Esophagus squamous epithelium (tissue), 4 donors: ENCODE measurements at regions not wholly inside any gene's neighbourhood (a gene's known extent, or its start where the extent isn't known, plus 50 kb on each side); places are given as distances from the start of the nearest gene placed in this dataset.

Source experiments
- POLR2A ChIP-seq, 4 donors: fragments of 450-650 bp; IDR thresholded peaks; one replicate each; pipeline ENCODE4 v1.6.1; 2017; ENCODE audit warnings: antibody characterized with exemption in 4 of 4, mild to moderate bottlenecking in 4 of 4, moderate library complexity in 3 of 4
- TF ChIP-seq, protein P1 (sequence below), 6 experiments: fragments of 450-650 bp in 4 of 6; fragments of 200-600 bp in 2 of 6; sonication (generic) in 2 of 6; IDR thresholded peaks; one replicate each; pipeline ENCODE4 v1.5.1; 2016 to 2019; ENCODE audit warnings: antibody characterized with exemption in 6 of 6, mild to moderate bottlenecking in 4 of 6, moderate library complexity in 4 of 6

DNA sequence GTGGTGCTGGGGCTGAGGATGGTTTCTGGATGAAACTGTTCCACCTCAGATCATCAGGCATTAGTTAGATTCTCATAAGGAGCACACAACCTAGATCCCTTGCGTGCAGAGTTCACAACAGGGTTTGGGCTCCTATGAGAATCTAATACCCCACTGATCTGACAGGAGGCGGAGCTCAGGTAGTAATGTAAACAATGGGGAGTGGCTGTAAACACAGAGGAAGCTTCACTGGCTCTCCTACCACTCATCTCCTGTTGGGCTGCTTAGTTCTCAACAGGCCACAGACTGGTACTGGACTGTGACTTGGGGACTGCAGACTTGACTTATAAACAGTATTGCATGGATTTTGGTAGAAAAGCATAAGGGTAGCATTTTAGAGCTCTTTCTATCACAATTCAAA is 870.7 kb upstream of the CDH10 start:
- TF ChIP-seq POLR2A (IDR thresholded peaks at IDR 0.05): no peak
- TF ChIP-seq, protein P1, sequence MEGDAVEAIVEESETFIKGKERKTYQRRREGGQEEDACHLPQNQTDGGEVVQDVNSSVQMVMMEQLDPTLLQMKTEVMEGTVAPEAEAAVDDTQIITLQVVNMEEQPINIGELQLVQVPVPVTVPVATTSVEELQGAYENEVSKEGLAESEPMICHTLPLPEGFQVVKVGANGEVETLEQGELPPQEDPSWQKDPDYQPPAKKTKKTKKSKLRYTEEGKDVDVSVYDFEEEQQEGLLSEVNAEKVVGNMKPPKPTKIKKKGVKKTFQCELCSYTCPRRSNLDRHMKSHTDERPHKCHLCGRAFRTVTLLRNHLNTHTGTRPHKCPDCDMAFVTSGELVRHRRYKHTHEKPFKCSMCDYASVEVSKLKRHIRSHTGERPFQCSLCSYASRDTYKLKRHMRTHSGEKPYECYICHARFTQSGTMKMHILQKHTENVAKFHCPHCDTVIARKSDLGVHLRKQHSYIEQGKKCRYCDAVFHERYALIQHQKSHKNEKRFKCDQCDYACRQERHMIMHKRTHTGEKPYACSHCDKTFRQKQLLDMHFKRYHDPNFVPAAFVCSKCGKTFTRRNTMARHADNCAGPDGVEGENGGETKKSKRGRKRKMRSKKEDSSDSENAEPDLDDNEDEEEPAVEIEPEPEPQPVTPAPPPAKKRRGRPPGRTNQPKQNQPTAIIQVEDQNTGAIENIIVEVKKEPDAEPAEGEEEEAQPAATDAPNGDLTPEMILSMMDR (IDR thresholded peaks at IDR 0.05): no peak
